SH-SY5Y (cell line): ENCODE measurements at regions not wholly inside any gene's neighbourhood (a gene's known extent, or its start where the extent isn't known, plus 50 kb on each side); places are given as distances from the start of the nearest gene placed in this dataset.

Source experiments
- GATA2 ChIP-seq: IDR thresholded peaks from 2 replicates; pipeline ENCODE4 v1.6.1; 2011; ENCODE audit warnings: mild to moderate bottlenecking, low read depth, low read length
- GATA3 ChIP-seq: IDR thresholded peaks from 2 replicates; pipeline ENCODE4 v1.6.1; 2011; ENCODE audit warnings: low read depth, mild to moderate bottlenecking, low read length, moderate library complexity

DNA sequence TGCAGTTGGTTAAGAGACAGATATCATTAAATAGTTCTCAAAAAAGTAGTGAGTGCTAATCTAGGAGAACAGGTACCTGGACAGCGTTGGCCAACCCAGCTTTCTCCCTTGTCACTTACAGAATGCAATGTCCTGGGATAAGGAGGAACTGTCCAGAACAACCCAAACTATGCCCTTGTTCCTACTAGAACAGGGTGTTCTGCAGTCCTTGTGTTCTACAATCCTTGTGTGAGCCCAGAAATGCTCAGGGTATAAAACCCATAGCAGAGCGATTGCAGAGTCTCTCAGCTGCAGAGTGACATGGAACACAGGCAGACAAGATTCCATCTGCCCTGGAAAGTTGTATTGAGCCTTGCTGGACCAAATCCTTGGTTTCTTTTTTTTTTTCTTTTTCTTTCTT is 83.5 kb upstream of the VANGL1 start:
- TF ChIP-seq GATA3 (no peak), GATA2 (no peak)
